ENCODE measurements at regions not wholly inside any gene's neighbourhood (a gene's known extent, or its start where the extent isn't known, plus 50 kb on each side); places are given as distances from the start of the nearest gene placed in this dataset.

DNA sequence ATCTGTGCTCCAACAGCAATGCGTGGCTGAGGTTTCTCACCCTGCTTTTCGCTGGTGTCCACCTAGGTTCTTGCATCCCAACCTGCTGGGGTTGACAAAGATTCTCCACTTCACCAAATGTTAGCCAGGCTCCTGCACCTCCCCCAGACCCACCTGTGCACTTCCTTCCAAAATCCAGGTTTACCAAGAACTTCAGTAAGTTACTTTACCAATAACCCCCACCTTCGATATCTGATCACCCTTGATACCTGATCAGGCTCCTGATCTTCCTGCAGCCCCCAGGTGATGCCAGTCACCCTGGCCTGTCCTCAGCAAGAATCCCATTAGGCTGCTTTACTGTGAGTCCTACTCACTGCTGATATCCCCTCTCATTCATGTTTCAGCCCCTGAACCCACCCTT lies 1203.4 kb downstream of the TBC1D22A start:
- TF ChIP-seq, protein P1, sequence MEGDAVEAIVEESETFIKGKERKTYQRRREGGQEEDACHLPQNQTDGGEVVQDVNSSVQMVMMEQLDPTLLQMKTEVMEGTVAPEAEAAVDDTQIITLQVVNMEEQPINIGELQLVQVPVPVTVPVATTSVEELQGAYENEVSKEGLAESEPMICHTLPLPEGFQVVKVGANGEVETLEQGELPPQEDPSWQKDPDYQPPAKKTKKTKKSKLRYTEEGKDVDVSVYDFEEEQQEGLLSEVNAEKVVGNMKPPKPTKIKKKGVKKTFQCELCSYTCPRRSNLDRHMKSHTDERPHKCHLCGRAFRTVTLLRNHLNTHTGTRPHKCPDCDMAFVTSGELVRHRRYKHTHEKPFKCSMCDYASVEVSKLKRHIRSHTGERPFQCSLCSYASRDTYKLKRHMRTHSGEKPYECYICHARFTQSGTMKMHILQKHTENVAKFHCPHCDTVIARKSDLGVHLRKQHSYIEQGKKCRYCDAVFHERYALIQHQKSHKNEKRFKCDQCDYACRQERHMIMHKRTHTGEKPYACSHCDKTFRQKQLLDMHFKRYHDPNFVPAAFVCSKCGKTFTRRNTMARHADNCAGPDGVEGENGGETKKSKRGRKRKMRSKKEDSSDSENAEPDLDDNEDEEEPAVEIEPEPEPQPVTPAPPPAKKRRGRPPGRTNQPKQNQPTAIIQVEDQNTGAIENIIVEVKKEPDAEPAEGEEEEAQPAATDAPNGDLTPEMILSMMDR (IDR thresholded peaks at IDR 0.05; ENCODE audit: low read depth, low read length) = no peak
- TF ChIP-seq POLR2A (IDR thresholded peaks at IDR 0.05; ENCODE audit: extremely low read depth, insufficient read length) = no peak

Measured in NB4 (cell line).